ENCODE measurements at regions not wholly inside any gene's neighbourhood (a gene's known extent, or its start where the extent isn't known, plus 50 kb on each side); places are given as distances from the start of the nearest gene placed in this dataset.

GRCh38 chr5:13215806-13216205 lies 728.7 kb downstream of the DNAH5 start:
- Histone ChIP-seq H3K4me1 (no peaks in the 10 kb centered on the region), H3K27me3 (no peaks in the 10 kb centered on the region), H3K4me3 (no peak overlapping the region), H3K27ac (no peak overlapping the region), H3K36me3 (no peaks in the 10 kb centered on the region), H3K9me3 (no peaks in the 10 kb centered on the region)
- DNase-seq (ENCODE audit: low spot score) = no peak
- TF ChIP-seq CTCF (IDR thresholded peaks at IDR 0.05) = no peak

DNA sequence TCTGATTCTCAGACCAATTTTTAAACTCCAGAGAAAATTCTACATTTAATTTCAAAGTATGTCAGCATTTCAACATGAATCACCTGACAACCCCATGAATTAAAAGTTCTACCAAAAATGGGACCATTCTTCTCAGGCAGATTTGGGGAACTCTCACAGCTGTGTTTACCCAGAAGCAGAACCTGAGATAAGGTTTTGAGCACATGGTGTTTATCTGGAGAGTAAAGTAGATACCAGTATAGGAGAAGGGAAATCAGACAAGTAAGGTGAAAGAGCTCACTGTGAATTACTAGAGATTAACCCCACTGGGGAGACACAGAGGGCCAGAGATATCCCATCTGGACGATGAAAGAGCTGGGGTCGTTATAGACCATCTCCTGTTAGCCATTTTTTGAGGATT lies 729.1 kb downstream of the DNAH5 start:
- H3K27ac ChIP-seq = no peak overlapping the region
- H3K4me1 ChIP-seq = no peaks in the 10 kb centered on the region
- H3K9me3 ChIP-seq = no peaks in the 10 kb centered on the region
- DNase-seq (ENCODE audit: low spot score) = no peak
- no peak overlapping the region for H3K4me3 ChIP-seq
- no peak for TF ChIP-seq CTCF (IDR thresholded peaks at IDR 0.05)
- H3K27me3 ChIP-seq = no peaks in the 10 kb centered on the region
- no peaks in the 10 kb centered on the region for H3K36me3 ChIP-seq

DNA sequence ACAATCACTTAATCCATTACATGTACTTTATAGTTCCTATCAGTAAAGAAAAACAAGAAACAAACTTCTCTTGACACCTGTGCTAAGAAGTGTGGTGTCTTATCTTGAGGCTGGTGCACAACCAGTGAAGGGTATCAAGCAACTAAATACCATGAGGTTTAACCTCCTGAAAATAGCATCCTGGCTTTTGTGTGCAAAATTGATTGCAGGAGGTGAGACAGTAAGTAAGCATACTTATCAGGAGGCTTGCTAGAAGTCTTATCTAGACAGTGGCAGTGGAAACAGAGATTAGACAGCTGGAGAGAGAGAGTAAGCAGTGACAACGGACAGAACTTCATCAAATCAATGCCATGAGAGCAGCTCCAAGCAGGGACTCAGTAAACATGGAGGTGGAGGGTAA lies 730.3 kb downstream of the DNAH5 start:
- no peaks in the 10 kb centered on the region for H3K36me3 ChIP-seq
- no peak overlapping the region for H3K27ac ChIP-seq
- no peaks in the 10 kb centered on the region for H3K27me3 ChIP-seq
- TF ChIP-seq CTCF (IDR thresholded peaks at IDR 0.05) = no peak
- no peaks in the 10 kb centered on the region for H3K9me3 ChIP-seq
- no peak overlapping the region for H3K4me3 ChIP-seq
- no peak for DNase-seq (ENCODE audit: low spot score)
- H3K4me1 ChIP-seq = no peaks in the 10 kb centered on the region

- no peaks in the 10 kb centered on the region for H3K36me3 ChIP-seq
- TF ChIP-seq CTCF (IDR thresholded peaks at IDR 0.05) = no peak
- H3K27ac ChIP-seq = no peak overlapping the region
- H3K9me3 ChIP-seq = no peaks in the 10 kb centered on the region
- H3K27me3 ChIP-seq = no peaks in the 10 kb centered on the region
- no peaks in the 10 kb centered on the region for H3K4me1 ChIP-seq
- no peak overlapping the region for H3K4me3 ChIP-seq
- no peak for DNase-seq (ENCODE audit: low spot score)
These were observed 731.6 kb downstream of the DNAH5 start for GRCh38 chr5:13212886-13213285.

GRCh38 chr5:13211064-13211463 lies 733.4 kb downstream of the DNAH5 start:
- no peaks in the 10 kb centered on the region for H3K36me3 ChIP-seq
- no peaks in the 10 kb centered on the region for H3K9me3 ChIP-seq
- TF ChIP-seq CTCF (IDR thresholded peaks at IDR 0.05) = no peak
- no peaks in the 10 kb centered on the region for H3K27me3 ChIP-seq
- no peak for DNase-seq (ENCODE audit: low spot score)
- H3K4me3 ChIP-seq = no peak overlapping the region
- H3K4me1 ChIP-seq = no peaks in the 10 kb centered on the region
- no peak overlapping the region for H3K27ac ChIP-seq

DNA sequence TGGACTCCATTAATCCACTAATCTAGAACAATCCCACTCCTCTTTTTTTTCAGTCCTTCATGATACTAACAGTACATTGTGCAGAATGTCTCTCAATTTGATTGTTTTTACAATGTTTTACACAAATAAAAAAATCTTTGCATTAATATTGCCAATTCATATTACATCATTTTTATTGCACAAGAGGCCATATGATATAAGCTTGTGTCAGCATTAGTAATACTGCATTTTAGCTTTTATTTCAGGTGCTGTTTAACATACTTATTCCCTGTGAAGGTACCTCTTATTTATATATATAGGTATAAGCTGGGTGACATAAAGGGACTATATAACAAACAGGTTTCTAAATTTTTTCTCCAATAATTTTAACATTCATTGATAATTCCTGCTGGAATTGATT lies 737.4 kb downstream of the DNAH5 start:
- no peak for DNase-seq (ENCODE audit: low spot score)
- no peaks in the 10 kb centered on the region for H3K36me3 ChIP-seq
- H3K27ac ChIP-seq = no peak overlapping the region
- TF ChIP-seq CTCF (IDR thresholded peaks at IDR 0.05) = no peak
- no peaks in the 10 kb centered on the region for H3K9me3 ChIP-seq
- H3K27me3 ChIP-seq = no peaks in the 10 kb centered on the region
- no peak overlapping the region for H3K4me3 ChIP-seq
- no peaks in the 10 kb centered on the region for H3K4me1 ChIP-seq
